GM12873 (cell line): ENCODE measurements at regions not wholly inside any gene's neighbourhood (a gene's known extent, or its start where the extent isn't known, plus 50 kb on each side); places are given as distances from the start of the nearest gene placed in this dataset.

ENCODE experiments used
- CTCF ChIP-seq: IDR thresholded peaks from 2 replicates; pipeline ENCODE4 v1.5.1; 2012; ENCODE audit warnings: low read depth, mild to moderate bottlenecking, moderate library complexity, low read length, control low read depth; ENCODE audit not compliant: insufficient read depth; ENCODE audit errors: missing control alignments

DNA sequence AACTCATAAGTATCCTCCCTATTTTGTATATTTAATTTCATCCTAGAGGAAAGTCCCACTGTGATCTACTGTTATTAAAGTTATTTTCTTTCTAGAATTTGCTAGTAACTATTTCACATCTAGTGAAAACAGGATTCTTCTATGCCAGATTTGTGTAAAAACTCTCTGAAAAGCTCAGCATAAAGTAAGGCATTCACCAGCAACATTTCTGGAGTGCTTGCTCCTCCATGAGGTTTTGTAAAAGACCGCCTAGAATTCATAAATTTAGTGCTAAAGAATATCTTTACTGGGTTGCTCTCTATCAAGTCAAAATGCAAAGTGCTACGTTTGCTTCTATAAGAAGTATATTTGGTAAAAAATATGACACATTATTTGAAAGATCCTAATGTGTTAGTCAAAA lies 173.5 kb upstream of the IRAK1BP1 start:
- no peak for TF ChIP-seq CTCF

- TF ChIP-seq CTCF, result no peak
These were observed 166.4 kb upstream of the IRAK1BP1 start for GRCh38 chr6:78700991-78701390.

- no peak for TF ChIP-seq CTCF
These were observed 165.9 kb upstream of the IRAK1BP1 start for GRCh38 chr6:78701407-78701806.

- TF ChIP-seq CTCF, result no peak
These were observed 158.3 kb upstream of the IRAK1BP1 start for GRCh38 chr6:78709021-78709420.

DNA sequence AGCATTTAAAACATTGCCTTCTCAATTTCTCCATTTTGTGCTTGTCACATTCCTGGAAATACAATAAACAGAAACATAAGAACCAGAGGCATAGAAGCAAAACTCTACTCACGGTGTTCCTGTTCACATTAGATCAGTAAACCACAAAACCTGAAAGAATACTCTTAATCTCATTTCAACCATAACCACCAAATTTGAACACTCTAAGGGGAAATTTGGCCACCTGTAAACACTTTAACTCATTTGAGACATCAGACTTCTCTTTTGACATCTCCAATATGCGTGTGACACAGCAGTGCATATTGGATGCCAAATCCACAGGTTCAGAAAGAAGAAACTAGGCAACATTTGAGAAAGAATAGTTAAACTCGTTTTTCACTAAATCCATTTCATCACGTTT lies 153.8 kb upstream of the IRAK1BP1 start:
- TF ChIP-seq CTCF, result no peak

DNA sequence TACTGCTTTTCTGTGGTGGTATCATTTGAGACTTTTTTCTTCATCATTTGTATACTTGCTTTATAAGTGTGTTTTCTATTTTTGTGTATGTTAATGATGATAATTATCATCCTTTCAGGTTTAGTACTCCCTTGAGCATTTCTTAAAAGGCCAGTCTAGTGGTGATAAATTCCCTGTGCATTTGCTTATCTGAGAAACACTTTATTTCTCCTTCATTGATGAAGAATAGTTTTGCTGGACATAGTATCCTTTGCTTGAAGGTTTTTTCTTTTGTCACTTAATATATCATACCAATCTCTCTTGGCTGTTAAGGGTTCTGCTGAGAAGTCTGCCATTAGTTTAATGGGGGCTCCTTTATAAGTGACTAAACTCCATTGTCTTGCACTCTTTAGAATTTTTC lies 123.2 kb upstream of the IRAK1BP1 start:
- no peak for TF ChIP-seq CTCF

DNA sequence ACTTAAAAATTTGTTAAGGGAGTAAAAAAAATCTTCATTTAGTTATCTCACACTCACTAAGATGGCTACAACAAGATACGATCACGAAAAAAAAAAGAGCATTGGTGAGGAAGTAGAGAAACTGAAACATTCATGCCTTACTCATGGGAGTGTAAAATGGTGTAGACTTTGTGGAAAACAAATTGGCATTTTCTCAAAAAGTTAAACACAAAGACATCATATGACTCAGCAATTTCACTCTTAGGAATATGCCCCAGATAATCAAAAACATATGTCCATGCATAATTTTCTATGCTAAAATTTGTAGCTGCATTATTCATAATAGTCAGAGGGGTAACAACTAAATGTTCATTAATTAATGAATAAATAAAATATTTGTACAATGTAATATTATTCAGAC lies 120.9 kb upstream of the IRAK1BP1 start:
- TF ChIP-seq CTCF, result no peak

DNA sequence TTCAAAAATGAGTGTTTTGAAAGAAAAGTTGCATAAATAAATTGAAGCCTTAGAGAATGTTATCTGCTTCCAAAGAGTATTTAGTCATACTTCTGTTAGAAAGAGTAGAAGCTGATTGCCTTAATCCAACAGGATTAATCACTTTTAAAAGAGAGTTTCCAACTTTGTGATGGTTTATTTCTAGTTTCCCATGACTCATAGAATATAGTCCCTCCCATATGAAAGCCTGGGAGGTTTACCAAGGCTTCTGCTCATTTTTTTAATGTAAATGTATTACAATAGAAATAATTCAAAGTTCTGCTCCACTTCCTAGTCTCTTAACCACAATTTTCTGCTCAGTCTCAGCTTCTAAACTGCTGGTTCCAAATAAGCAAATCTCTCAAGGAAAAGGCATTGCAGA lies 118.0 kb upstream of the IRAK1BP1 start:
- no peak for TF ChIP-seq CTCF
